ENCODE measurements at regions not wholly inside any gene's neighbourhood (a gene's known extent, or its start where the extent isn't known, plus 50 kb on each side); places are given as distances from the start of the nearest gene placed in this dataset.
"Not testable (repeated sequence)": the region's sequence is repeated elsewhere in the genome, so short reads cannot be mapped to it uniquely, and the experiment has no call there.

DNA sequence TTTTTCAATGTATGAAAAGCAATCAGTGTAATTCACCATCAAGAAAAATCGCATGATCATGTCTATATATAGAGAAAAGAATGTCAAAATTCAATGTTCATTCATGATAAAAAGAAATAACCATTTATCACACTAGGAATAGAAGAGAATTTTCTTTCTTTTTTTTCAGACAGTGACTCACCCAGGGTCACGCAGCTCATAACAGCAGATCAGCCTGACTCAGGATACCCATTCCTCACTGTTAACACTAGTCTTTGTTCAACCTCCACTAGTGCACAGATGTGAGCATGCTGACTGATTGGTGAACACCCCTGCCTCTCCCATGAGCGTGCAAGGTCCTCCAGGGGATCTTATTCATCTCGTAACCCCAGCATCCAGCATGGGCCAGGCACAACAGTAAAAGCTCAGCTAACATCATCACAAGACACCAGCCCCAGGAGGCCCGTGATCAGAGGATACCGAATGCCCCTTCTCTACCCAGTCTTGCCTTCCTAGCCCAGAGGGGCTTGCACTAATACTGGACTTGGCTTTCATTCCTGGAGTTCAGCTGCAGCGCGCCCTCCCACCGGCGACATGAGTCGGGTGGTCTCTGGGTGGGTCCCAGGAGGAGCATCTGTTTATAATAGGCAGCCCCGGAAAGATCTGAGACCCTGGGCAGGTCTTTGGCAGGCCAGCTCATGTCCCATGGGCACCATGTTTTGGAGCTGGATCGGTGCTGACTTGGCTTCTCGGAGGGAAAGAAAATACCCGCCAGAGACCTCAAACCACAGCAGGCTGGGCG is 539.5 kb upstream of the SLC10A2 start:
- DNase-seq: no peak

DNA sequence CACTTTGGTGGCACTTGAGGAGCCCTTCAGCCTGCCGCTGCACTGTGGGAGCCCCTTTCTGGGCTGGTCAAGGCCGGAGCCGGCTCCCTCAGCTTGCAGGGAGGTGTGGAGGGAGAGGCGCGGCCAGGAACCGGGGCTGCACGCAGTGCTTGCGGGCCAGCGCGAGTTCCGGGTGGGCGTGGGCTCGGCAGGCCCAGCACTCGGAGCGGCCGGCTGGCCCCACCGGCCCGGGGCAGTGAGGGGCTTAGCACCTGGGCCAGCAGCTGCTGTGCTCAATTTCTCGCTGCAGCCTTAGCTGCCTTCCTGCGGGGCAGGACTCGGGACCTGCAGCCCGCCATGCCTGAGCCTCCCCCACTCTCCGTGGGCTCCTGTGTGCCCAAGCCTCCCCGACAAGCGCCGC is 533.7 kb upstream of the SLC10A2 start:
- DNase-seq: not testable (repeated sequence)

- no peak for DNase-seq
Observed at GRCh38 chr13:103598671-103599070, 532.5 kb upstream of the SLC10A2 start.

GRCh38 chr13:103573446-103573845 is 507.2 kb upstream of the SLC10A2 start:
- DNase-seq: no peak

GRCh38 chr13:103568314-103568713 is 502.1 kb upstream of the SLC10A2 start:
- DNase-seq: no peak

GRCh38 chr13:103557878-103558277 is 491.7 kb upstream of the SLC10A2 start:
- no peak for DNase-seq

DNA sequence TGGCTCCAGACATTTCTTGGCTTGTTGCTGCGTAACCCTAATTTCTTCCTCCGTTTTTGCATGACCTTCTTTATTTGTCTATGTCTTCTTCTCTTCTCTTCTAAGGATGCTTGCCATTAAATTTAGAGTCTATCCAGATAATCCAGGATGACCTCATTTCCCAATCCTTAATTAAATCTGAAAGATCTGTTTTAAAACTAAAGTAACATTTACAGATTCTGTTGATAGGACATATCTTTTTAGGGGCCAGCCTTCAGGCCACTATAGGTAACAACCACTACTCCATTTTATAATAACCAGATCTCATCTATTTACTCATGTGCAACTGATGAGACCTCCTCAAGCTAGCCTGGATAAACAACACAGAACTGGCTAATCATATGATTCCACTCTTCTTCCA is 490.5 kb upstream of the SLC10A2 start:
- no peak for DNase-seq

DNA sequence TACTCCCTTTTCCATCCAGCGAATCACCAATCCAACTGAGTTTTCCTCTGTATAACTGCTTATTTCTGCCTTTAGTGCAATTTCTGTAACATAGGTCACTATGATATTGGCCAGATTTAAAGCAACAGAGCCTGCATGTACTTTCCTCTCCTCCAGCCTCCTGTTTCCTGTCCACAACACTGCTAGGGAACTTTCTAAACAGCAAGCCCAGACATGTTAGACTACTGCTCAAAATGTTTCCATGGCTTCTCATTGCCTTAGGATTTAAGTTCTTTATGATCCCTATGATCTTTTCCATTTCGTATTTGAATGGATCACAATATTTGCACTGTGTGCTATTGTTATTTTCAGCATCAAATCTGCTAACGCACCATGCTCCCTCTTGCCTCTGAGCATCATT is 481.7 kb upstream of the SLC10A2 start:
- DNase-seq: no peak

DNA sequence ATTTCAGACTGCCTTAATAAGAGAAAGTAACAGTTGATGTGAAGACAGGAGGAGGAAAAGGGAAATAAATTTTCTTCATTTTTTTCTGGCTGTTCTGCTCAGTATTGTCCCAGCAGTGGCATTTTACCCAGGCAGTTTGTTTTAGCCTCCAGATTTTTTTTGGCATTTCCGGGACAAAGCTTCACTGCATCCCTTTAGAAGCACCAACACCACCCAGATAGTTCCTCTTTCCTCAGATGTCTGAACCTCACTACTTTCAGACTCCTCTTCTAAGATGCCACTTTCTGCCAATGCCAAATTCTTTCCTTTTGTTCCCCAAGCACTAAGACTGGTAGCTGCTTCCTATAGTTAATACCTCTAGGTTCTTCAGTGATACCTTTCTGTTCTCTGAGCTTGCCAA is 480.1 kb upstream of the SLC10A2 start:
- no peak for DNase-seq

DNA sequence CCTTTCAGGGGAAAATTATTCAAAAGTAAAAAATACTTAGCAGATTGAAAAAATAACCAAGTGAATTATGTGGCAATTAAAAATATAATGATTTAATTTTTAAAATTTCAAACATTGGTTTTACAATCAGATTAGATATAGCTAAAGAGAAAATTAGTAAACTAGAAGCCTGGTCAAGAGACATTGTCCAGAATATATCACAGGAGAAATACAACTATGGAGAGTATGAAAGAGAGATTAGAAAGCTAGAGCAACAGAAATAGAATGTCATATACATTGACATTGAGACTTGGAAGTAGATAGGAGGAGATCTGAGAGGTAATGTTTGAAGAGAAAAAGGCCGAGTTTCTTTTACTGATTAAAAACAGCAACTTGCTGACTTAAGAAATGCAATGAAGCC is 476.4 kb upstream of the SLC10A2 start:
- no peak for DNase-seq

DNA sequence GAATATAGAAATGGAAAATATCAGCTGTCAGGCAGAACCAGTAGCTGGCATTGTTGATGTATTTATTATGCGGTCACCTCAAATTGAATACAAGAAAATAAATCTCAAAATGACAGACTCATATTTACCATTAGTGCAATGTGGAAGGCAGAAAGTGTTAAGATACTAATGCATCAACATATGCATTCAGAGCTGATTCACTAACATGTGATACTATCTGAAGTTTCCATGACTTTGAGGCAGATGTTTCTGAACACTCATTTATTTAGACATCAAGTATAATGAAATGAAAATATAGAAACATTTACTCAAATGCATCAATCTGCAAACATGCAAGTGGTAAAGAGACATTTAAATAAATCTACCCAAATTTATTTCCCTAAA is 474.2 kb upstream of the SLC10A2 start:
- DNase-seq: no peak

DNA sequence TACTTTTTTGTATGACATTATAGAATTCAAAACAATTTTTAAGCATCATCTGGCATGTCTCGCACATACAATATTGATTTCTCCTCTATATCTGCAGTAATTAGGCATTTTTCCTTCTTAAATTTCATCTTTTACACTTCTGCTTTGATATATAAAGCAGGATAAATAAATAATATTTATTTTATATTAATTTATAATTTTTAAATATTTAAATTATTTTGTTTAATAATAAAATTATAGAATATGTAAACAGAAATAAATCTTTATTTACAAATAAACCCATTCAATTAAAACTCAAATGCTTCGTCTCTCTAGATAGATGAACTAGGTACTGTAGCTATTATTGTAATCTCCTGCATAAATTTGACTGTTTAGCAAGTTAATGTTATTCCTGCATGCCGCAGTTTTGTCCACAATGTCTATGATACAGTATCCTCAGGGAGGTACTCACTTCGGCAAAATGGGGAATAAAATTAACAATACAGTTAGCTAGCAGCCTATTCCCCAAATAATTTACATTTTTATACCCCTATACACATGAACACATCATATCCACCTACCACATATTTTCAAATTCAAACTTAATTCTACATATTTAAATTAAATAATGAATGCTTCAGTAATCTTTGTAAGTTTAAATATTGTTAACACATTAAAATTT is 473.6 kb upstream of the SLC10A2 start:
- no peak for DNase-seq

DNA sequence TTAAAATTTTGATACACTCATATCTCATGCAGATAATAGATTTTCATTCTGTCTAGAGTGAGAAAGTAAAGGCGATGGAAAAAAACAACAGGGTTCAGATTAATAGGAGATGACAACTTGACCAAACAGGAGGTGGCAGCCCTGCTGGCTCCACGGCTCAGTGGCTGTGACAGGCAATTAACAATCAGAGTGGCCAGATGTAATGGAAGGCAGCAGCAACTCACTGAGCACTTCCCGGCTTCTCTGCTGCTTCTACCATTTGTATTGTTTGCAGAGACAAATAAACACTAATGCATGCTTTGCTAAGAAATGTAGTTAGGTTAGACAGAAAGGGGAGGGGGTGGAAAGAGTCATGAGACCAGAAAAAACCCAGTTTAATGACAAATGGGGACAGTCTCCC is 473.0 kb upstream of the SLC10A2 start:
- peak; percentile 94 for DNase-seq

DNA sequence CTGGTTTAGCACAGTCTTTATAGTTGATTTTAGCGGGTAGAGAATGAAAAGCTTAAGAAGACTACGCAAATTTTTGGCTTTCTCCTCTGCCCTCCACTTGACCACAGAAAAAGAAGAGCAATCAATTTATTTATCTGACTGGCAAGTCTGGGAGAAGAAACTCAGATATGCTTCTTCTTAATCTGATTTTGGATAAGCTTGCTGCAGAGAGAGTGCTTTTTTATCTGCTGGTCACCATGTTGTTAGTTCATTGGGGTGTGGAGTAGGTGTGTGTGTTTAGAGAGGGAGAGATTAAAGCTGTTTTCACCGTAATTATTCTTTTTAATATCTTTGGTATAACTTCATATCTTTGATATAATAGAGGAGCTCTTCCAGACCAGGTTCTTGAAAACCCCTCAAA is 471.4 kb upstream of the SLC10A2 start:
- no peak for DNase-seq

DNA sequence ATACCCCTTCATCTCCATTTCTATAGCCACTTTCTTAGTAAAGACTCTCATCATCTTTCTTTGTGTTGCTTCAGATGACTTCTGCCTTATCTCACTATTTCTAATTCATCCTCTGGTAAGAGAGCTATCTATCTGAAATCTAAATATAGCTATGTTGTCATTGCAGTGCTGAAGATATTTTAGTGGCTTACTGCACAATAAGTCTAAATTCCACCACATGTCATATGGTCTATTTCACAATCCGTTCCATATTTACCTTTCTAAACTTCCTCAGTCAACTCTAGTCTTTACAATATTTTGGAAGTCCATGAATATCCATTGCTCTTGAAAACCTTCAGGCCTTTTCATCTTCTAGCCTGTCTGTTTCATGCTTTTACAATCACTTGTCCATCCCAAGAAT is 465.1 kb upstream of the SLC10A2 start:
- no peak for DNase-seq

GRCh38 chr13:103528437-103528836 is 462.2 kb upstream of the SLC10A2 start:
- no peak for DNase-seq

DNA sequence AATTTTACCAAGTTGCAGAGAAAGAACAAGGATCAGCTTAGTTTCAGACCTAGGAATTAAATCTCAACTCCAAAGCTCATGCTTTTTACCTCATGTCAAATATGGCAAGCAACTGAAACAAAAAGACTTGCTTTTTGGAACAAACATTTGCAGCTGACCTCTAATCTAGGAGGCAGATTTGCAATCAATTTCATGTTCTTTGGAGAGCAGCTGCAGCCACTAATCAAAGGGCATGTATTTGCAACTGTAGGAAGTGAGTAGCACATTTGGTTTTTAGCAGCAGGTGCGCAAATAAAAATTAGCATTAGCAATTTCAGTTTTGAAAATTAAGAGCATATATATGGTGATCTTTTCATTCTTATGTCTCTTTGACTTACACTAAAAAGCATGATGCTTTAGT is 459.3 kb upstream of the SLC10A2 start:
- peak; percentile 29 for DNase-seq

GRCh38 chr13:103523858-103524257 is 457.6 kb upstream of the SLC10A2 start:
- DNase-seq: no peak

DNA sequence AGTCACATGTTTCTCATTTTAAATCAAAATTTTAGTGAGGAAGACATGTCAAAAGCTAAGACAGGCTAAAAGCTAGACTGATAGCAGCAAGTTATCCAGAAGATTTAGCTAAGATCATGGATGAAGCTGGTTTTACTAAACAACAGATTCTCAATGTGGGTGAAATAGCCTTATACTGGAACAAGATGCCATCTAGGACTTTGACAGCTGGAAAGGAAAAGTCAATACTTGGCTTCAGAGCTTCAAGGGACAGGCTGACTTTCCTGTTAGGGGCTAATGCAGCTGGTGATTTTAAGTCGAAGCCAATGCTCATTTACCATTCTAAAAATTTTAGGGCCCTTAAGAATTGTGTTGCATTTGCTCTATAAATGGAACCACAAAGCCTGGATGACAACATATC is 455.3 kb upstream of the SLC10A2 start:
- no peak for DNase-seq

DNA sequence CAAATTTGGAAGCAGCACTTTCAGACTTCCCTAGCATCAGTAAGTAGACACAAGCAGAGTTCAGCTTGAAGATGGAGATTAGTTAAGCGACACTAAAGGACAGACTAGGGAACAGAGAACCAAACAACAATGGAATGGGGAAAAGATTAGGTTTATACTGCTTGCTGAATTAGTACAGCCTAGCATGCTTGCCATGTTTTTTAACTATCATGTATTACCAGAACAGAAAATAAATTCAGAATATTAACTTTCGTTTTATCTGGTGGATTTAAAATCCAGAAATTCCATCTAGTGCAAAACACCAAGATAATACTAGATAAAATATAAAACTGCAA is 451.5 kb upstream of the SLC10A2 start:
- DNase-seq: no peak

GRCh38 chr13:103517066-103517767 is 451.0 kb upstream of the SLC10A2 start:
- DNase-seq: no peak

- DNase-seq: no peak
Observed at GRCh38 chr13:103516015-103516795, 450.0 kb upstream of the SLC10A2 start.

- DNase-seq: no peak
Observed at GRCh38 chr13:103515410-103515809, 449.2 kb upstream of the SLC10A2 start.

DNA sequence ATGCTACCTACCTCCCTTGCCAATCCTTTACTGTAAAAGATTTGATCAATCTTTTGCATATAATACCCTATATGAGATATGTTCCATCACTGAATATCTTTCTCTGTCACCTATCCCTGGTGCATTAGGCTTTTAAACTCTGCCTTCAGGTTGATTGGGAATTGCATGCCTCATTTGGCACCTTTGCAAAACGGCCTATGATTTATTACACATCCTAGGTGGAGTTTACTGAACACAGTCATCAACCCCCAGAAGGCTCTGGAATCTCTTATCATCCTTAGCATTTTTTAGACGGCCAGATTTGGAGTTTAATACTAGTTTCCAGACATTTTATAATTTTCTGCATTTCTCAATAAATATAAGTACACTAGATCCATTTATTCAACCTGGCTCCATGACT is 448.4 kb upstream of the SLC10A2 start:
- peak; percentile 25 for DNase-seq

All from NCI-H345 (cell line).